GM06990 (cell line): ENCODE measurements at regions not wholly inside any gene's neighbourhood (a gene's known extent, or its start where the extent isn't known, plus 50 kb on each side); places are given as distances from the start of the nearest gene placed in this dataset.

Experiments
- DNase-seq: peaks from one replicate; pipeline ENCODE4 v3.0.0-alpha.2; 2011; ENCODE audit not compliant: insufficient read length; ENCODE audit errors: extremely low read depth
- H3K27me3 ChIP-seq: replicated peaks from 2 replicates; pipeline ENCODE4 v1.6.0; 2011; ENCODE audit warnings: low read length; ENCODE audit not compliant: control insufficient read depth, insufficient read depth
- H3K36me3 ChIP-seq: 2 replicates; pipeline ENCODE4 v1.5.1; 2011; ENCODE audit warnings: low read length; ENCODE audit not compliant: control insufficient read depth, insufficient read depth
- H3K4me3 ChIP-seq: replicated peaks from 2 replicates; pipeline ENCODE4 v1.5.1; 2011; ENCODE audit warnings: low read depth, mild to moderate bottlenecking, control low read depth, low read length
- CTCF ChIP-seq: IDR thresholded peaks from 2 replicates; pipeline ENCODE4 v1.5.1; 2011; ENCODE audit warnings: low read length, control low read depth, mild to moderate bottlenecking, inconsistent platforms; ENCODE audit not compliant: insufficient read depth, poor library complexity, severe bottlenecking

- H3K27me3 ChIP-seq: no peaks in the 10 kb centered on the region
- no peak for TF ChIP-seq CTCF
- DNase-seq: no peak
These were observed 132.3 kb upstream of the ELL2 start for GRCh38 chr5:96093890-96094381.

GRCh38 chr5:96093340-96093739 is 131.7 kb upstream of the ELL2 start:
- TF ChIP-seq CTCF: no peak
- H3K36me3 ChIP-seq: no peaks in the 10 kb centered on the region
- H3K27me3 ChIP-seq: no peaks in the 10 kb centered on the region
- H3K4me3 ChIP-seq: no peak overlapping the region
- no peak for DNase-seq

More at GRCh38 chr5:96093890-96094381, 132.3 kb upstream of the ELL2 start:
- H3K36me3 ChIP-seq: no peaks in the 10 kb centered on the region
- no peak overlapping the region for H3K4me3 ChIP-seq

GRCh38 chr5:96091874-96092273 is 130.2 kb upstream of the ELL2 start:
- Histone ChIP-seq H3K36me3 (no peaks in the 10 kb centered on the region), H3K4me3 (no peak overlapping the region), H3K27me3 (no peaks in the 10 kb centered on the region)
- TF ChIP-seq CTCF: no peak
- no peak for DNase-seq

GRCh38 chr5:96090215-96090614 is 128.6 kb upstream of the ELL2 start:
- no peak for TF ChIP-seq CTCF
- Histone ChIP-seq H3K27me3 (no peaks in the 10 kb centered on the region), H3K36me3 (no peaks in the 10 kb centered on the region), H3K4me3 (no peak overlapping the region)
- no peak for DNase-seq

- H3K36me3 ChIP-seq: no peaks in the 10 kb centered on the region
- no peak for DNase-seq
- H3K27me3 ChIP-seq: no peaks in the 10 kb centered on the region
- TF ChIP-seq CTCF: no peak
- H3K4me3 ChIP-seq: no peak overlapping the region
These were observed 127.3 kb upstream of the ELL2 start for GRCh38 chr5:96088706-96089498.
